ENCODE measurements at regions not wholly inside any gene's neighbourhood (a gene's known extent, or its start where the extent isn't known, plus 50 kb on each side); places are given as distances from the start of the nearest gene placed in this dataset.

DNA sequence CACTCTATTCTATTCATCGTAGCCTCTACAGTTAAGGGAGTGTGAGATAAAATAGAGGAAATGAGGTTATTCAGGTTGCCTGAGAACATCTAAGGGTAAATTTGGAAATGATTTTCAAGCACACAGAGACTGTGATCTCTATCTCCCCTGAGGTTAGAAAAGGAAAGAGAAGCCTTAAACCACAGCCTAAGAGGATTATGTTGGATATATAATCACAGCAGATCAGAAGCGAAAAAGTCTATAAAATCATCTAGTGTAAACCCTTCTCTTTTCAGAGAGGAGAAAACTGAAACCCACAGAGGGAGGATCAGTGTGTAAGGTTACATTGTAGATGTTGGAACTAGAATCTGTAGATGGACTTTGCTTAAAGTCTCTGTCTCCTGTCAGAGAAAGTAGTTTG lies 90.6 kb upstream of the SEMA3E start:
- no peak overlapping the region for H4K91ac ChIP-seq (replicated peaks; ENCODE audit: insufficient read length, low read length)
- DNase-seq (ENCODE audit: low read depth in 1 of 2, low spot score in 2 of 2), result no peak
- no peaks in the 10 kb centered on the region for H4K20me1 ChIP-seq (replicated peaks in 1 of 2; ENCODE audit: control insufficient read depth in 1 of 2, insufficient read depth in 2 of 2, low read length in 2 of 2)
- no peak overlapping the region for H3K4ac ChIP-seq (replicated peaks; ENCODE audit: insufficient read length, low read depth, low read length)
- H3K36me3 ChIP-seq (ENCODE audit: control insufficient read depth in 2 of 4, insufficient read depth in 4 of 4, low read length in 3 of 4), result no peaks in the 10 kb centered on the region
- no peak overlapping the region for H2AFZ ChIP-seq (ENCODE audit: low read length)
- H2BK12ac ChIP-seq (ENCODE audit: low read depth, low read length), result no peak overlapping the region
- no peak overlapping the region for H2AK5ac ChIP-seq (ENCODE audit: low read depth, low read length)
- POLR2A ChIA-PET (ENCODE audit: partially characterized antibody), result no interaction called here
- H3K79me2 ChIP-seq (ENCODE audit: control insufficient read depth in 1 of 2, insufficient read depth in 2 of 2, low read length in 2 of 2), result no peaks in the 10 kb centered on the region
- 89% methylated on average over 2 of the region's 2 CpGs; no CpG with 5 or more reads in 1 of the 2 experiments for WGBS, 2 experiments (ENCODE audit: extremely low coverage in 1 of 2, insufficient coverage in 1 of 2, insufficient read length in 1 of 2, insufficient replicate concordance in 2 of 2, low coverage in 1 of 2, low lambda C conversion rate in 2 of 2, missing lambda C conversion rate in 1 of 2)
- TF ChIP-seq EZH2 (IDR thresholded peaks at IDR 0.05; ENCODE audit: low read depth, low read length, severe bottlenecking) (no peak), MAFK (IDR thresholded peaks at IDR 0.05; ENCODE audit: low read depth, low read length) (no peak), HDAC2 (IDR thresholded peaks at IDR 0.05; ENCODE audit: borderline replicate concordance in 1 of 2, low read depth in 2 of 2, low read length in 2 of 2) (no peak), HDAC6 (IDR thresholded peaks at IDR 0.05; ENCODE audit: low read depth, low read length) (no peak), RBBP5 (IDR thresholded peaks at IDR 0.05; ENCODE audit: borderline replicate concordance, low read depth, low read length) (no peak), CTBP2 (IDR thresholded peaks at IDR 0.05; ENCODE audit: borderline replicate concordance, insufficient read depth, insufficient read length, low read length) (no peak), TCF12 (IDR thresholded peaks at IDR 0.05; ENCODE audit: low read depth, low read length) (no peak), CREB1 (IDR thresholded peaks at IDR 0.05) (no peak), SP1 (IDR thresholded peaks at IDR 0.05; ENCODE audit: low read depth, low read length) (no peak), SIRT6 (IDR thresholded peaks at IDR 0.05; ENCODE audit: low read length) (no peak), BCL11A (IDR thresholded peaks at IDR 0.05; ENCODE audit: low read depth in 2 of 2, low read length in 2 of 2) (no peak), NRF1 (IDR thresholded peaks at IDR 0.05; ENCODE audit: low read depth, low read length) (no peak), MAX (IDR thresholded peaks at IDR 0.05) (no peak), SAP30 (IDR thresholded peaks at IDR 0.05; ENCODE audit: insufficient read depth, insufficient replicate concordance, low read length) (no peak)
- CTCF ChIA-PET (ENCODE audit: partially characterized antibody), result no interaction called here
- no peak for FAIRE-seq
- H3K79me1 ChIP-seq (ENCODE audit: low read depth, low read length), result no peaks in the 10 kb centered on the region
- H2BK20ac ChIP-seq (ENCODE audit: low read length), result no peak overlapping the region
- no peak overlapping the region for H3K56ac ChIP-seq (replicated peaks; ENCODE audit: insufficient read length, low read depth, low read length)
- no peak overlapping the region for H3K23ac ChIP-seq (ENCODE audit: insufficient read length)
- no peak overlapping the region for H3K27ac ChIP-seq (ENCODE audit: low read depth, low read length)
- no peaks in the 10 kb centered on the region for H3K9me3 ChIP-seq (ENCODE audit: insufficient read depth in 2 of 2, low read depth in 1 of 2, low read length in 1 of 2)
- no peak overlapping the region for H4K8ac ChIP-seq (ENCODE audit: extremely low read depth, insufficient read depth, low read length)
- no peak overlapping the region for H2BK15ac ChIP-seq (ENCODE audit: low read length)
- no peak overlapping the region for H3K9ac ChIP-seq (replicated peaks in 1 of 4; ENCODE audit: extremely low read depth in 1 of 4, low read depth in 3 of 4, low read length in 3 of 4)
- H3K27me3 ChIP-seq (replicated peaks in 1 of 4; ENCODE audit: control insufficient read depth in 3 of 4, extremely low read depth in 1 of 4, insufficient read depth in 3 of 4, low read length in 3 of 4), result no peaks in the 10 kb centered on the region
- no peaks in the 10 kb centered on the region for H3K4me1 ChIP-seq (replicated peaks in 1 of 4; ENCODE audit: control insufficient read depth in 3 of 4, insufficient read depth in 4 of 4, low read length in 3 of 4)
- no peak overlapping the region for H2BK120ac ChIP-seq (replicated peaks; ENCODE audit: low read depth, low read length)
- H3K4me3 ChIP-seq (ENCODE audit: extremely low read depth in 1 of 4, insufficient read depth in 2 of 4, low read depth in 3 of 4, low read length in 4 of 4), result no peak overlapping the region
- H4K5ac ChIP-seq (ENCODE audit: insufficient read length, low read depth, low read length), result no peak overlapping the region
- H3K23me2 ChIP-seq (ENCODE audit: low read depth, low read length), result no peaks in the 10 kb centered on the region
- H3K18ac ChIP-seq (ENCODE audit: extremely low read depth, low read length), result no peak overlapping the region
- no peak overlapping the region for H2BK5ac ChIP-seq (ENCODE audit: low read depth, low read length)
- no peak overlapping the region for H3K14ac ChIP-seq (ENCODE audit: insufficient read length)
- no peak overlapping the region for H3K4me2 ChIP-seq (ENCODE audit: insufficient read depth in 1 of 2, low read depth in 2 of 2, low read length in 2 of 2)

Measured in H1 (cell line).